ENCODE measurements at regions not wholly inside any gene's neighbourhood (a gene's known extent, or its start where the extent isn't known, plus 50 kb on each side); places are given as distances from the start of the nearest gene placed in this dataset.

DNA sequence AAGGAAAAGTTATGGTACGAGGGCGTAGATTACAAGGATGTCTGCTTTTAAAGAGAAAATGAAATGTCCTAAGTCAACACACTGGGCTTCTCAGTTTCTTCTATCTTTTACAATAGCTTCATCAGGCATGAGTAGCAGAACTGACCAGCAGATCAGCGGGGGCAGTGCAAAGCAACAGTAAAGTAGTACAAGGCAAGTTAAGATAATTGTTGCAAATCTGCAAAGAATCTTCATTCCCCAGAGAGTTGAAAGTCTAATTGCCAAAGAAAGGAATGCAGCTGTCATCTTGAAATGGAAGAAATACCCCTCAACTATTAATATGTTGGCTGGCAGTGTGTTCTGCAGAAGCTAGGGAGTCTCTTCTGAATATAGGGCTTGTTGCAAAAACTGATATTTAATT, 60.2 kb upstream of the SLC39A10 start:
- ATAC-seq (ENCODE audit: low FRiP score) (no peak), DNase-seq (ENCODE audit: low spot score) (no peak)
- TF ChIP-seq, protein P1, sequence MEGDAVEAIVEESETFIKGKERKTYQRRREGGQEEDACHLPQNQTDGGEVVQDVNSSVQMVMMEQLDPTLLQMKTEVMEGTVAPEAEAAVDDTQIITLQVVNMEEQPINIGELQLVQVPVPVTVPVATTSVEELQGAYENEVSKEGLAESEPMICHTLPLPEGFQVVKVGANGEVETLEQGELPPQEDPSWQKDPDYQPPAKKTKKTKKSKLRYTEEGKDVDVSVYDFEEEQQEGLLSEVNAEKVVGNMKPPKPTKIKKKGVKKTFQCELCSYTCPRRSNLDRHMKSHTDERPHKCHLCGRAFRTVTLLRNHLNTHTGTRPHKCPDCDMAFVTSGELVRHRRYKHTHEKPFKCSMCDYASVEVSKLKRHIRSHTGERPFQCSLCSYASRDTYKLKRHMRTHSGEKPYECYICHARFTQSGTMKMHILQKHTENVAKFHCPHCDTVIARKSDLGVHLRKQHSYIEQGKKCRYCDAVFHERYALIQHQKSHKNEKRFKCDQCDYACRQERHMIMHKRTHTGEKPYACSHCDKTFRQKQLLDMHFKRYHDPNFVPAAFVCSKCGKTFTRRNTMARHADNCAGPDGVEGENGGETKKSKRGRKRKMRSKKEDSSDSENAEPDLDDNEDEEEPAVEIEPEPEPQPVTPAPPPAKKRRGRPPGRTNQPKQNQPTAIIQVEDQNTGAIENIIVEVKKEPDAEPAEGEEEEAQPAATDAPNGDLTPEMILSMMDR (IDR thresholded peaks at IDR 0.05): no peak

DNA sequence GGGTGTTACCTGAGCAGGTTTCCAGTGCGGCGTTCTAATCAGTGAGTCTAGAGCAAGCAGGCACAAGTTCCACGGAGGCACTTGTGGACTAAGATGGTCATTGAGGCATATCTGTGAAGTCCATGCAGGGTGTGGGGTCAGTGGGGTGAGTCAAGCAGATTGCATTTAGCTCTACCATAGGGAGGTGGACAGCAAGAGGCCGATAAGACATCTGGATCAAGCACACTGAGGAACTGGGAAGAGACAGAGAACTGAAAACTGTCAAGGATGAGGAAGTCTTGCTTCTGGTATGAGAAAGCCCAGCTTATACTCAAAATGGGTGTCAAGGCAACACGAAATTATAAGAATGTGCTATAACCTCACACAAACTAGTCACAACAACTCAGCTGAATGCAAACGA, 61.2 kb upstream of the SLC39A10 start:
- DNase-seq (ENCODE audit: low spot score) (no peak), ATAC-seq (ENCODE audit: low FRiP score) (no peak)
- TF ChIP-seq, protein P1 (IDR thresholded peaks at IDR 0.05): no peak

DNA sequence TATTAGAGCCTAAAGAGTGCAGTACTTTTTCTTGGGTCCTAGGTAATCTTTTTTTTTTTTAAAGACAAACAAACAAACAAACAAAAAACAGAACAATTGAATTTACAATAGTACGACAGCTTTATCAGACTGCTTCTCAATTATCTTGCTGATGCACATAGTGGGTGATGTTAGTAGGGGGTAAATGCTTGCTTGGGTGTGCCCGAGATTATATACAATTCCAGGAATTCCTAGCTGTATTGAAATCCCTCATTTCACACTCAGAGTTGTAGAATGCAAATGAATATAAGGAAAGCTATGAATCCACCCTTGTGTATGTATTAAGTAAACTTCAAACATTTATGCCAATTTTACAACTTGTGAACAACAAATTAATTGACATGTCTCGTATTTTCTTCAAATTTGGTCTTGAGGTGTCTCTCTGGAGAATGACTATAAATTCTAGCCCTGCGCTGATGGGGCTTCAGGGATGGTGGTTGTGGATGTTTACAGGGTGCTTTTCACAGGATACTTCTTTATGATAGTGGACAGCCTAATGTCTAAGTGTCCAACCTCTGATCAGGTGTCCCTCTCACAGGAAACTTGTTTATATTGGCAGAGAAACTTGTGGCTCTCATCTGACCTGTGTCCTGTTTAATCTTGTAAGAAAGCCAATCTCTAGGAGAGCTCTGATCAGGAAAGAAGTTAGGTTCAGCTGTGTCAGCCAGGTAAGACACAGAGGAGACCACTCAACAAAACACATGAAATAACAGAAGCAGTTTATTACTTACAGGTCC, 61.9 kb upstream of the SLC39A10 start:
- DNase-seq (ENCODE audit: low spot score) (no peak), ATAC-seq (ENCODE audit: low FRiP score) (no peak)
- TF ChIP-seq, protein P1 (IDR thresholded peaks at IDR 0.05): no peak

DNA sequence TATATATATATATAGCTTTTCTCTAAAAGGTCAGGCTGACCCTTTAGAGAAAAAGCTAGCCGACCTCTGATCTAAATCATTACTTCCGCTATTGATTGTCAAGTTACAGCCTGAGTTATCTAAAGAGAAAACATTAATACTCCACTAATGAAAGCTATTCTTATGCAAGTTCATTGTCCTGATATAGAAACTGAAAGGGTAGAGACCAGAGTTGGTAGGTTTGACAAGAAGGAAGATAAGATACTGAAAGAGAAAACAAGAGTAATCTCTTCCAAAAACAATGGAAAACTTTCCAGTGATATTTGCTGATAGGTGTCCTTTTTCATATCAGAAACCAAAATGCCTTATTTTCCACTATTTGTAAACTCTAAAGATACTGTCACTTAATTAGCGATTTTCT, 62.8 kb upstream of the SLC39A10 start:
- DNase-seq (ENCODE audit: low spot score) (no peak), ATAC-seq (ENCODE audit: low FRiP score) (no peak)
- TF ChIP-seq, protein P1 (IDR thresholded peaks at IDR 0.05): no peak

DNA sequence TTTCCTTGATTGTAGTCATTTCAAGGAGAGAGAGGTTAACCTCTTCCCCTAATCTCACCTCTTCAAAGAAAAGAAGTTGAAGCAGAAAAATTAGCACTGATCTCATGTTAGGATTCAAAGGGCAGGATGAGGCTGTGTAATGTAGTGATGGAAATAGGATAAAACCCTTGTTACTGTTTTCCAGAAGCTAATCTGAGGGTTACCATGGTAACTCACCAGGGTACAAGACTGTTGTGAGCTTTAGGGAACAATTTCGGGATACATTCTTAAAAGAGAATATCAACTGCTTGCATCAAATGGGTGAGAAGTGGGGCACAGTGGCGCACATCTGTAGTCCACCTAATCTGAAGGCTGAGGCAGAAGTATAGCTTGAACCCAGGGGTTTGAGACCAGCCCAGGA, 64.9 kb upstream of the SLC39A10 start:
- TF ChIP-seq, protein P1 (IDR thresholded peaks at IDR 0.05): no peak
- ATAC-seq (ENCODE audit: low FRiP score): no peak
- DNase-seq (ENCODE audit: low spot score): no peak

DNA sequence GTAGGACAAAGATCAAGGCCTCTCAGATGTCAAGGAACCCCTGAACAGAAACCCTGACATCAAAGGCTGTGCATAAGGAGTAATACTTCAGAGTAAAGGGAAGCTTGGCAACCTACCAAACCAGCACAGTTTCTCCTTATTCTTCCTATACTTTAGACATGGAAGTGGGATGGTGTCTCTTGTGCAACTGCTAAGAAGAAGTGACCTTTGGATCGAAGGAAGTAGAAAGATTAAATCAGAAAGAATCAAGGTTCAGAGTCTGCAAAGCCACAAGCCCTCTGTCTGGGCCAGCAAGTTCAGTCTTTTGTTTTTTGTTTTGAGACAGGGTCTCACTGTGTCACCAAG, 66.2 kb upstream of the SLC39A10 start:
- DNase-seq (ENCODE audit: low spot score) (no peak), ATAC-seq (ENCODE audit: low FRiP score) (no peak)
- TF ChIP-seq, protein P1 (IDR thresholded peaks at IDR 0.05): no peak

DNA sequence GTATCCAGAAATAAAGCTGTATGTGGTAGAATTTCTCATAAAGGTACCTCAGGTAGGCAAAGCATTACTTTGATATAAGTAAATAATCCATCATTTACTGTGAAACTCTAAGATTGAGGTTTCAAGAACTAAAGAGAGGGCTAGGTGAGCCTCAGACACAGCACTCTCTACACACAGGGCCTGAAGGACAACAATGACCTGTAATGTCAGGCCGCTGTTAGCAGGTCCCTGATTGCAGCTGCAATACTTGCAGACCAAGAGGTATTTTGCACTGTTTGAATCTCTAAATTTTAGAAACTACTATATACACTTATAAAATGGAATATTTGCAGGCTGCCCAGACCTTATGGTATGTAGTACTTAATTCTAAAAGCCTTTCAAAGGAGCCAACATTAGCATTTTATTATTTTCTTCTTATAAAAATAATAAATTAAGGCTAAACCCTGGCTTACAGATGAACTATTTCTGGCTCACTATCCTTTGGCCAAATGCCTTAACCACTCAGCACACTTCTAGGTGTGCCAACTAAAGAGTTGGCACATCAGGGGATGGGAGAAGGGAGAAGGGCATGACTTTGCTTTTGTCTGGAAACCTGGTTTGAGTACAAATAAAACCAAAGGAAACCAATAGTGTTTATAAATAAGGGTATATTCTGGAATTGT, 66.7 kb upstream of the SLC39A10 start:
- ATAC-seq (ENCODE audit: low FRiP score) (no peak), DNase-seq (ENCODE audit: low spot score) (no peak)
- TF ChIP-seq, protein P1 (IDR thresholded peaks at IDR 0.05): no peak

All from omental fat pad (tissue), 3 donors.